ENCODE measurements at regions not wholly inside any gene's neighbourhood (a gene's known extent, or its start where the extent isn't known, plus 50 kb on each side); places are given as distances from the start of the nearest gene placed in this dataset.
"Not testable (repeated sequence)": the region's sequence is repeated elsewhere in the genome, so short reads cannot be mapped to it uniquely, and the experiment has no call there.

DNA sequence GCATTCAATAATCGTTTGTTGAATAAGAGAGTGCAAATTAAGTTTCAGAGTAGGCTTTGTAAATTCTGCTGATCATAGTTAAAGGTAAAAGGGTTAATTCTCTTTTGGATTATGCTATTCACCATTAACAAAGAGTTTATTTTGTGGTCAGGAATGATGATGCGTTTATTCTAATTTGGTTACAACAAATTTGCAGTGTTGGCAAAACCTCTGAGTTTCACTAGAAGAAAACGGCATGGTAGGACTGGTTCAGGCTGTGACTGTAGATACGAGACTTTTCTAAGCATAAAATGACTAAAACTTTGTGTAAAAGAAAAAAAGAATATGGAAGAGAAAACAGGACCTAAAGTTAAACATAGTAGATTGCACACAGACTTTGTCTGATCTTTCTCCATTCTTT, 234.7 kb downstream of the TLR4 start:
- Histone ChIP-seq H3K4me1 (no peaks in the 10 kb centered on the region), H3K4me3 (no peak overlapping the region), H3K9me3 (no peaks in the 10 kb centered on the region), H3K36me3 (no peaks in the 10 kb centered on the region), H3K27me3 (no peaks in the 10 kb centered on the region), H3K27ac (no peak overlapping the region)
- no peak for DNase-seq
- intact Hi-C loops (cut with DNase I; ENCODE audit: low total_unique reads): no loop called here
- TF ChIP-seq CTCF (IDR thresholded peaks at IDR 0.05) (no peak), POLR2A (IDR thresholded peaks at IDR 0.05) (no peak)

DNA sequence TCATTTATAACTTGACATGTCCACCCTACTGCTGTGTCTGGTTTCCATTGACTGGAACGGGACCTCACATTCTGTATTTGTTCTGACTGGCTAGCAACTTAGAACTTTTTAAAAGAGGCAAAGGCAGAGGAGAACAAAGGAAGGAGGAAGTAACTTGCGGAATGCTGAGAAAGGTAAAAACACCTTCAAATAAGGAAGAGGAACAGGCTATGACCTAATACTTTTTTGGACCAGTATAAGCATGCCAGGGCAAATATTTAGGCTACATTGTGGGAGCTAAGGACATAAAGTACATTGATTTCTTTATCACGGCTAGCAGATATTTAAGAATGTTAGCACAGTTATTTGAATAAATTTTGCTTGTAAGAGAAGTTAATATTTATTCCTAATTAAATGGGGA, 240.5 kb downstream of the TLR4 start:
- intact Hi-C loops (cut with DNase I; ENCODE audit: low total_unique reads); H3K27me3 ChIP-seq; H3K36me3 ChIP-seq; H3K27ac ChIP-seq; H3K4me3 ChIP-seq; DNase-seq; H3K4me1 ChIP-seq; H3K9me3 ChIP-seq: not testable (repeated sequence)

DNA sequence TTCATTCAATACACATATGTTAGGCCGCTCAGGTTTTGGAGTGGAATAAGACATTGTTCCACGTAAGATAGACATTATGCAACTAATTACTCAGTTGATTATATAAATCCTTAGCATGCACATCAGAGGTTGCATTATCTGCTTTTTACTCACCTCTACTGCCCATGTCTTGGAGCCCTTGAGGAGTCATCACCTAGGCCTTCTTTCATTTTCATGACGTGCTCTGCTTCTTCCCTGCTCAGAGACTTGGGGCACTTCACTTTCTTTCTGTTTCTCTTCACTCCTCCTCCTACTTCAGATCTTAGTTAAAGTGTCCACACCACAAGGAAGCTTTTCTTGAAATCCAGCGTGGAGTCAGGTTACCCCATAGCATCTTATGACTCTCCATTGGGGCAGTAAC, 241.1 kb downstream of the TLR4 start:
- no peak overlapping the region for H3K4me3 ChIP-seq
- TF ChIP-seq POLR2A (IDR thresholded peaks at IDR 0.05) (no peak), CTCF (IDR thresholded peaks at IDR 0.05) (no peak)
- no peak for DNase-seq
- intact Hi-C loops (cut with DNase I; ENCODE audit: low total_unique reads): no loop called here
- no peak overlapping the region for H3K27ac ChIP-seq
- H3K36me3 ChIP-seq: no peaks in the 10 kb centered on the region
- H3K27me3 ChIP-seq: no peaks in the 10 kb centered on the region
- no peaks in the 10 kb centered on the region for H3K9me3 ChIP-seq
- no peaks in the 10 kb centered on the region for H3K4me1 ChIP-seq

DNA sequence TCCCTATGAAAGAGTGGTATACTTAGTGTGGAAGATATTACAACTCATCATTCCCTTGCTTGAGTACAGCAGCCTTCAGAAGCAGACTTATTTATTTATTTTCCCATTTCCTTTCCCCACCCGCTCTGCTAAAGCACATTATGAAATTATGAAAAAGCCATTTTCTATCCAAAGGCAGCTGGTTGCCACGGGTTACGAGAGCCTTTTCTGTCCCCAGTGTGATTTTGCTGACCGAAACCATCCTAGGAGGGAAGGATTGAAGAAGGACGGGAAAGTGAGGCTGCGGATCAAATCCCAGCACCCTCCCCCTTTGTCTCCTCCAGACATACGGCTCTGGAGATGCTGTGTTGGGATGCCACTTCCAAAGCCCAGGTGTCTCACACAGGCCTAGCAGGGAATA, 246.9 kb downstream of the TLR4 start:
- Histone ChIP-seq H3K27me3 (no peaks in the 10 kb centered on the region), H3K36me3 (no peaks in the 10 kb centered on the region), H3K4me1 (no peaks in the 10 kb centered on the region), H3K9me3 (no peaks in the 10 kb centered on the region), H3K27ac (no peak overlapping the region), H3K4me3 (no peak overlapping the region)
- no peak for DNase-seq
- intact Hi-C loops (cut with DNase I; ENCODE audit: low total_unique reads): no loop called here
- TF ChIP-seq POLR2A (IDR thresholded peaks at IDR 0.05) (no peak), CTCF (IDR thresholded peaks at IDR 0.05) (no peak)

- intact Hi-C loops (cut with DNase I; ENCODE audit: low total_unique reads): no loop called here
- no peaks in the 10 kb centered on the region for H3K4me1 ChIP-seq
- no peak for TF ChIP-seq CTCF (IDR thresholded peaks at IDR 0.05)
- no peak for TF ChIP-seq POLR2A (IDR thresholded peaks at IDR 0.05)
- no peak overlapping the region for H3K4me3 ChIP-seq
- H3K27me3 ChIP-seq: no peaks in the 10 kb centered on the region
- H3K9me3 ChIP-seq: no peaks in the 10 kb centered on the region
- H3K36me3 ChIP-seq: no peaks in the 10 kb centered on the region
- no peak overlapping the region for H3K27ac ChIP-seq
- DNase-seq: no peak
Observed at GRCh38 chr9:117952581-117952980, 248.4 kb downstream of the TLR4 start.

GRCh38 chr9:117957267-117957666, 253.1 kb downstream of the TLR4 start:
- no peak for TF ChIP-seq POLR2A (IDR thresholded peaks at IDR 0.05)
- no peak for TF ChIP-seq CTCF (IDR thresholded peaks at IDR 0.05)
- Histone ChIP-seq H3K27me3 (no peaks in the 10 kb centered on the region), H3K9me3 (no peaks in the 10 kb centered on the region), H3K4me3 (no peak overlapping the region), H3K4me1 (no peaks in the 10 kb centered on the region), H3K36me3 (no peaks in the 10 kb centered on the region), H3K27ac (no peak overlapping the region)
- no peak for DNase-seq
- intact Hi-C loops (cut with DNase I; ENCODE audit: low total_unique reads): no loop called here
